SHP77 (cell line): ENCODE measurements at regions not wholly inside any gene's neighbourhood (a gene's known extent, or its start where the extent isn't known, plus 50 kb on each side); places are given as distances from the start of the nearest gene placed in this dataset.
"Not testable (repeated sequence)": the region's sequence is repeated elsewhere in the genome, so short reads cannot be mapped to it uniquely, and the experiment has no call there.

Experiments
- DNase-seq, 2 experiments: peaks; one replicate each; lab custom pipeline; 2025; lab: John Stamatoyannopoulos, UW

DNA sequence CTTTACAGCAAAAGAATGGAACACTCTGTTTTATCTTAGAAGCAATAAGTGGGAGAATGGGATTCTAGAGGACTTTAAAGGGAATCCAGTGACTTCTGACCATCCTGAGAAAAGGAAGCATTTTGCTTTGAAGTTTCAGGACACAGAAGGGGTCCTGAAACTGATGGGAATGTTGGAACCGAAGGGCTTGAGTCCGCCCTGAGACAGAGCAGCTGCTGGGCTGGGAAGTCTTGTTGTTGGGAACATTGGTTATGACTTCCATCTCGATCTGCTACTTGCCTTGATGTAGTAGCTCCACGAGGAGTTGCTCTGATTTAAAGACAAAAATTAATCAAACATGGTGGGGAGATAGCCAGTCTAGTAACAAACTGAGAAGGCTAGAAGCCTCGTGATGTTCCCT is 177.6 kb downstream of the JCAD start:
- no peak for DNase-seq

DNA sequence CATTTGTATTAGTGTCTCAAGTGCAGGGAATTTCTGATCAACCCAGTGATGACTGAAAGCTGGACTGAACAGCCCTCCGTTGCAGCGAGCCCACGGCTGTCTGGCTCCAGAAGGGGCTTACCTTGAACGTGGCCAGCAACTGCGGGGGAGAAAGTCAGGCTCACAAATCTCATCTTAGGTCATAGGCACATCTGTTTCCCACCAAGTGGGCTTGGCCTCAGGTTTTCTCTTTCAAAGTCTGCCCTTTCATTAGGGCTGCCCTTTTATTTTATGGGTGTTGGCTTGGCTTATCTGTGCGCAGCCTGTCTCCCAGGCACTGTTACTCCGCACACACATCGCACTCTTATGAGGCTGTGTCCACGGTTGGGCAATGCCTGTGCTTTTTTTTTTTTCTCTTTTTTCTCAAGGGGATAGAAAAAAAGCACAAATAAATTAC is 178.0 kb downstream of the JCAD start:
- DNase-seq: no peak

DNA sequence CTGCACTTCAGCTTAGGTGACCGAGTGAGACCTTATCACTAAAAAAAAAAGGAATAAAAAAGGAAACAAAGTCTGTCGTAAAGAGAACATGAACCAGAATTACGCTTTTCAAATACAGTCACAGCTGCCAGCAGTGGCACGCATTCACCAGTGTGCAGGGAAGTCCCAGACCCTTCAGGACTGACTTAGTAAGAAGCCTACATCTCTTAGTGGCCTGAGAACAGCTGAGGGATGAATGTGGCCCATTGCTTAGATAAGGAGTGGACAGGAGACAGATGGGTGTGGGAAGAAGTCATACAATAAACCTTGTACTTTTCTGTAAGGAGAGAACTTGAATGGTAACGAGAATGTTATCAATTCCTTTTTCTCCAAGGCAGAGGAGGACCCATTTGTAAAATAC is 178.5 kb downstream of the JCAD start:
- no peak for DNase-seq

DNA sequence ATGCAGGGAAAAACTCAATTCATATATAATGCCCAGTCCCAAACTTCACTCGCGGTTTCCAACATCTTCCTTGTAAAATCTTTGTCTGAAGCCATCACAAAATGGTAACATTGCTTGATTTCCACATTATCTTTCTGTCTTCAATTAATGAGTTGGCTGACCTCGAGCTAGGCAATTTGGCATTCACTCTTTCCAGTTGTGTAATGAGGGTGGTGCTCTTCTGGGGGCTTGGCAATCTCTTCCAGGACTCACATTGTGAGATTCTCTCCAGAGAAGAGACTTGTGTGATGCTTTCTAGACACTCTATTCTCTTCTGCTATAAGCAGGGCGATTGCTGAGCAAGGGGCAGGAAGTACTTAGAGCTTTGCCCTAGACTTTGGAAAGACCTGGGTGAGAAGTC is 179.5 kb downstream of the JCAD start:
- no peak for DNase-seq

DNA sequence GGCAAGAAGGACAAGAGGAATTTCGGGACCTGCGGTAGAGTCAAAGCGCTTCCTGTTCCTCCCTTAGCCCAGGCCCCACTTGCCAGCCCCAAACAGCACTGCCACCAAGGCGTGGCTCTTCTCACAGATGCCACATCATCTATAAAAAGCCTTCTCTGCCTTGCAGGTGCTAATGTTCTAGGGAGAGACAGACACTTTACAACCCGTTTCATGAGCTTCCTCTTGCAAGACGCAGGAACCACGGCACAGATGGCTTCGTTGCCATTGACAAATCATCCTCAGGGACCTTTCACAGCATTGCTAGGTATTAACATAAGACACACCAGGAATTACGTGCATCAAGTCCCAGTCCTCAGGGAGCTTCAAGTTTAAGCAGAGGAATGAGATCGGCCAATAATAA is 180.9 kb downstream of the JCAD start:
- no peak for DNase-seq

DNA sequence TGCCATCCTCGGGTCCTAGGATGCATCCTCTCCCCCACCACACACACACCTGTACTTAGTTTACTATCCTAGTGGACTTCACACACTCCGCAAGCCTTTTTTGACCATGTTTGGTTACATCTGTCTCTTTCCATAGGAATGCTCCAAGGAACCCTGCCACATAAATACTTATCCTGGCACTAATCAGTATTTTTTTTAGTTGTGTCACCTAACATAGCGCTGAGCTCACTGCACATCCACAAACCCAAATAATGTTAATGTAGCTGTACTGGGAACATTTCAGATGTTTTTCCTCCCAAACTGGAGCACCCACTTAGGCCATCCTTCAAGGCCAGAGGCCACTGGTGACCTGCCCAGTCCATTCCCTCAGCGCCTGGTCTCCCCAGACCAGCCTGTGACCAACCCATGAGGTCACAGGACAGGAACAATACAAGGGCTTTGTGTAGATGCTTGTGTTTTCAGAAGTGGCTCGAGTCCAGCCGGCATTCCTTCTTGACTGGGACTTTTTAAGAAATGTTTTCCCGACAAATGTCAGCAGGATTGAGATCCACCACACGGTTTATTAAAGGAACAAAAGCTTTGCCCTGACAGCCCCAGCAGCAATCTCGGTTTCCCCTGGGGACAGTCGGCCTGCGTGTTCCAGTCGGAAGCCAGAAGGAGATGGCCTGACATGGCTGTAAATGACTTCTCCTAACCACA is 181.4 kb downstream of the JCAD start:
- DNase-seq: no peak

DNA sequence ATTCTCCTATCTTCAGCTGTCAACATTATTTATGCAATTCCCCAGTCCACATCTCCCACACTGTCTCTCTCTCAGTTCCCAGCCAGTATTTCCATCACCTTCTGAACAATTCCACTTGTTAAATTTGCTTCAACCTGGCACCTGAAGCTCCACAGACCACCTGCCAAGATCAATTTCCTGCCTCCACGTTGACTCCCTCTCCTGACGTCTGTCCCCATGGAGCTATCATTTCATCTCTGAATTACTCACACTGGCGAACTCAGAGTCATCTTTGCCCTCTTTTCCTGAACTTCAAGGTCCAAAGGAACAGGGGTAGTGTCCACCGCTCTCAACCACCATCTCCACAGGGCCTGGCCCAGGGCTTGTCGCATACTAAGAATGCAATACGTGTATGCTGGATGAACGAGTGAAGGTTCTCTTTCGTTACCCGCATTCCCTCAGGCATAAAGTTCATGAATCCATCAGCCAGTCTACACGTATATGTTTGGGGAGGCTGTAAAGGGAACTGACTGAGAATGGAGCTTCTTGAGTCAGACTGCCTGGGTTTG is 183.3 kb downstream of the JCAD start:
- no peak for DNase-seq

DNA sequence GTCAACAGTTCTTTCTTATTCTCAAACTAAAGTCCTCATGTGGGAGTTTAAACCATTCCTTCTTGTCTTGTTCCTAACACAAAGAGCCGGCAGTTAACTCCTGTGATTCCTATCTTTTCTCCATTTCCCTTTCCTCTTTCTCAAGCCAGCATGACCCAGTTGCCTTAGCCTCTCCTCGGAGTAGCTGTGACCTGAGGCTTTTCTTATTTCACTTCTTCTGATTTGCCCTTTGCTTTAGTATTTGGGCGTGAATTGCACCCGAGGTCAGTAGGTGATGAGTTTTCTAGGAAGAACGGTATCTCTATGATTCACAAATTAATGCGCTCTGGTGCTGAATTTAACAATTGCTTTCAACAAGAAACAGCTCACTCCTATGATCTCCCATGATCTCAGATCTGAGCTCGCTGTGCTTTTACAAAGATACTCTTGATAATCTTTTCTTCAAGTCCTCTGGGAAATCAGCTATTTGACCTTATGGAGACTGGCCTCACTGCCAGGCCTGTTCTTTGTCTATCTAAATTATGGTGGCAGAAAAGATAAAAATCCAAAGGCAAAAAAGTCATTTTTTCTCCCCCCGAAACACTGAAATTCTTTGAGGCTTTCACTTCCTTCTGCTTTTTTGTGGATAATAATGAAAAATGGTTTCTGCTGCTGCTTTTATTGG is 184.6 kb downstream of the JCAD start:
- no peak for DNase-seq

DNA sequence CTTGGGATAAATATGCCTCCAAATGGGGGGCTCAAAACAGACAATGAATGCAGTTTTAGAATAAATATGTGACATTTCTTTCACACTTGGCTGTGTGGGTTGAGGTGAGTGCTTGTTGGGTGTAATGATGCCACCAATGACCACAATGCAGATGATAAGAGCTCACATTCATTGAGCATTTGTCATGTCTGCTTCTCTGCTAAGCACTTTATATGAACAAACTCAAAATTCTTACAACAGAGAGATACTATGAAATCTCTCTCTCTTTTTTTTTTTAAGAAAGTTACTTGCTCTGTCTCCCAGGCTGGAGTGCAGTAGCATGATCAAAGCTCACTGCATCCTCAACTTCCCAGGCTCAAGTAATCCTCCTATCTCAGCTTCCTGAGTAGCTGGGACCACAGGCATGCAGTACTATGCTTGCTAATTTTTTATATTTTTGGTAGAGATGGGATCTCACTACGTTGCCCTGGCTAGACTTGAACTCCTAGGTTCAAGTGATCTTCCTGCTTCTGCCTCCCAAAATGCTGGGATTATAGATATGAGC is 185.4 kb downstream of the JCAD start:
- DNase-seq: no peak

DNA sequence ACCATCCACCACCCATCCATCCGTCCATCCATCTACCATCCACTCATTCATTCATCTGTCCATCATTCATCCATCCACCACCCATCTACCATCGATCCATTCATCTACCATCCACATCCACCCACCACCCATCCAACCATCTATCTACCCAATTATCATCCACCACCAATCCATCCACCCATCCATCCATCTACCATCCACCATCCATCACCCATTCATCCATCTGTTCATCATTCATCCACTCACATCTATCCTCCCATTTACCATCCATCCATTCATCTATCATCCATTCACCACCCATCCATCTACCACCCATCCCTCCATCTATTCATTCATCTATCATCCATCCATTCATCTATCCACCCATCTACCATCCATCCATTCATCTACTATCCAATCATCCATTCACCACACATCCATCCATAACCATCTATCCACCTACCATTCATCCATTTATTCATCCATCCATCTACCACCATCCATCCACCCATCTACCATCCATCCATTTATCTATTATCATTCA is 188.8 kb downstream of the JCAD start:
- DNase-seq: no peak

DNA sequence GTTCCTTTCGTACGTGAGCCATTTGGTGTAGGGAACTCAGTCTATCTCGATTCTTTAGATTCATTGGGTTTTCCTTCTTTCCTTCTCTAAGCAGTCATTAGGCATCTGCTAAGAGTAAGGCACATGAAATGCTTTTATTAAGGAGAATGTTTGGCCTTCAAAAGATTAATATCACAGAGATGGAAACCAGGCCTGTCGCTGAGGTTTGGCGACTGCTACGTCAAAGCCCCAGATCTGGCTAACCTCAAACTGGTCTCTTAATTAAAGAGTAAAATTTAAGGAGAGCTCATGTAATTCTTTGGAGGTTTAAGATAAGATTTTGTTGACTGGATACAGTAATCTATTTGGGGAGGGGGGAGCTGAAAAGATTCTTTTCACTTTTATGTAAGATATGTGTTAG is 189.8 kb downstream of the JCAD start:
- no peak for DNase-seq

DNA sequence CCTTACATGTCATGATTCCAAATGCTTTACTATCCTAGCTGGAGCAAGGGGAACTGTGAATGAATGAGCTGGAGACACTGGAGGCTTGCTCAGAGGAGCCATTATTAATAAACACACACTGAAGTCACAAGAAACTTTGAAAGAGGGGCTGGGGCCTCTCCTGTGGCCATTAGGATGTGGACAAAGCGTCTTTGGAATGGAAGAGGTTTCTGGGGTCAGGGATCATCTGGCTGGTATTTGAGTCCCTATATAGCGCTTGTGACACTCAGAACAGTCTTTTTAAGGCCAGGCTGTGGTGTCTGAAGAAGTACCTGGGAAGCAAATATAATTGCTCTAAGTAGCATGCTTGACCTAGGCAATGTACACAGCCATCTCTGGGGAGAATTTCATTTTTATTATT is 193.0 kb downstream of the JCAD start:
- DNase-seq: no peak

DNA sequence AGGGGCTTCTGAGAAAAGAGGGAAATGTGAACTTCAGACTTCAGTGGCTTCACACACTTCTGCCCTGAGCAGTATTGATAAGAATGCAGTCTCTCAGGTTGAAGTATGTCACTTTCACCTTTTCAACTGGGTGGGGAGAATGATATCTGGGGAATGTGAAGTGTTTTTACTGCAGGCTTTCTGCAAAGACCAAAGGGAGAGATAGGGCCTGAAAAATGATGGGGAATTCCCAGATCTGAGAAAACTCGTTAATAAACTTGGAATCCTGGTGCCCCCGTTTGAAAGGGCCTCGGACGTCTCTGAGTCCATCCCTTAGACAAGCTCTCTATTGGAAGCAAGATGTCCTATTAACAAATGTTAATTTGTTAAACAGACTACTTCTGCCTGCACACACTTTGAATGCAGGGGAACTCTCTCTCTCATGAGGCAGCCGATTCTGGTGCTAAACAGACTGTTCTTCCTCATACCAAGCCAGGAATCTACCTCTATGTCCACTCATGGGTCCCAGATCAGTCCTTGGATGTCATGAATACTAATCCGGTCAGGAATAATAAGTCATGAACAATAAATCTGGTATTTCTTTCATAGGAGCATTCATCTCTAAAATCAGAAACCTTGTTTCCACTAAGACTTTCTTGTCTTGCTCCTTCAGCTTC is 193.6 kb downstream of the JCAD start:
- DNase-seq: no peak

DNA sequence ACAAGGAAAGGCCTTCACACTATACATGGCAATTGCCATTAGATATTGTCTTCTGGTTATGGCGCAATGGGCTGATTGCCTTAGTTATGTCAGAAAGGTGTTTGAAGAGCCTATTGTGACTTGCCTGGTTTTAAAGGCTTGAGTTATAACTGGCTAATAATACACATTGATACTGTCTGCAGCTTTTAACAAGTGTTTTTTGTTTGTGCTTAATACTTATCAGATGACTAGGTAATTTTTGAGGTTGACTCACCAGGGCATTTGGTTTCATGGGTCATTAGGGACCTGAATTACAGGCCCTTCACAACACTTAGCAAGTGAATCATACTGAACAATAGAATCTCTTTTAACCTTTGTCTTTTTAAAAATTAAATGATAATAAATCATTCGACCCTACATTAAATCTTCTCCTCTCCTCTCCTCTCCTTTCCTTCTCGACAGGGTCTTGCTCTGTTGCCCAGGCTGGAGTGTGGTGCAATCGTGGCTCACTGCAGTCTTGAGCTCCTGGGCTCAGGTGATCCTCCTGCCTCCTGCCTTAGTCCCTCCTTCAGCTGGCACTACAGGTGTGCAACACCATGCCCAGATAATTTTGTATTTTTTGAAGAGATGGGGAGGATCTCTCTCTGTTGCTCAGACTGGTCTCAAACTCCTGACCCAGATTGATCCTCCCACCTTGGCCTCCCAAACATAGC is 196.3 kb downstream of the JCAD start:
- no peak for DNase-seq

DNA sequence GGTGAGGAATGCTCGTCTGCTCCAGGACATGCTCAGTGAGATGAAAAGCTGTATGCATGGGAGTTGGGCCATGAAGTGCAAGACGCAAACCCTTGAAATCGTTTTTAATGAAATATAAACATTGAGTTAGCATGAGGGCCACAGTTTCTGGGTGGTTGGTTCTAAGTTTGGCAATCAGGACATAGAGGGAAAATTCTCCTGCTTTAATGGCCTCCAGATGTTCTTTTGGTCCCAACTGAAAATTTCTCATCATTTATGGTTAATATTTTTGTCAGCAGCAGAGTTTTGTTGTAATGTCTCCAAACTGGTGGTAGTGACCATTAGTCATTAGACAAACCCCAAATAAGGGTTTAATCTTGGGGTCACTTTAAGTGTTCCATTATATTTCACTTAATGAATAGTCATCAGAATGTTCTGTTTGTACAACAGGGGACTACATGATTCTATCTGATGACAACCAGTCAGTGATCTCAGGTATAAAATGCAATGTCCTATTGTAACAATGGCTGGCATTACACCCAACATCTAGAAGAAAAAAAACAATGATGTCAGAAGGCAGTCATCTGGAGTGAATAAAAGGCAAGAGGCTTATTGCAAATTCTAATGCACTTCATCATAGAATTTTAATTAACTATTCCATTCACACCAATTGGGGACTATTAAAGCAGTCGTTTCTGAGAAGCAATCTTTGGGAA is 197.4 kb downstream of the JCAD start:
- no peak for DNase-seq

DNA sequence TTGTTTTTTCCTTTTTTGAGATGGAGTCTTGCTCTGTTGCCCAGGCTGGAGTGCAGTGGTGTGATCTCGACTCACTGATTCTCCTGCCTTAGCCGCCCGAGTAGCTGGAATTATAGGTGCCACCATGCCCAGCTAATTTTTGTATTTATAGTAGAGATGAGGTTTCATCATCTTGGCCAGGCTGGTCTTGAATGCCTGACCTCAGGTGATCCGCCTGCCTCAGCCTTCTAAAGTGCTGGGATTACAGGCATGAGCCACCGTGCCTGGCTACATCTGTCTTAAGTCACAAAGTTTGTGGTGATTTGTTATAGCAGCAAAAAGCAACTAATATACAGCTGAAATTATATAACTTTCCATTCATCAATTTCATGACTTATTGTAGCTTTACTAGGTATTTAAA is 198.2 kb downstream of the JCAD start:
- not testable (repeated sequence) for DNase-seq

DNA sequence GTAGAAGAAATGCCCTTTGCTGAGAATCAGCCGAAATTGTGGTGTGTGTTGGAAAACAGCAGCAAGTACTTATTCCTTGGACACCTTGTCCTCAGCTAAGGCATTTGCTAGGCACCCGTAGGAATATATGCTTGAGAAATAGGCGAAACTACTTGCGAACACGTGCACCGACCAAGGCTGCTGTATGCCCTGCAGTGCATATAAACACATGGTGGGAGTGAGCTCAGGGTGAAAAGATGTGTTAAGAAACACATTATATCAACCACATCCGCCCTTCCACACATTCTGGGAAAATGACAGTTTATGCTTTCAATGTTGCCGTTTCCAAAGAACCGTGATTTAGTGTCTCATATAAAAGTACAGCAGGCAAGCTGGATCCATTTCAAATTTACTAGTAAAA is 199.2 kb downstream of the JCAD start:
- DNase-seq: no peak

DNA sequence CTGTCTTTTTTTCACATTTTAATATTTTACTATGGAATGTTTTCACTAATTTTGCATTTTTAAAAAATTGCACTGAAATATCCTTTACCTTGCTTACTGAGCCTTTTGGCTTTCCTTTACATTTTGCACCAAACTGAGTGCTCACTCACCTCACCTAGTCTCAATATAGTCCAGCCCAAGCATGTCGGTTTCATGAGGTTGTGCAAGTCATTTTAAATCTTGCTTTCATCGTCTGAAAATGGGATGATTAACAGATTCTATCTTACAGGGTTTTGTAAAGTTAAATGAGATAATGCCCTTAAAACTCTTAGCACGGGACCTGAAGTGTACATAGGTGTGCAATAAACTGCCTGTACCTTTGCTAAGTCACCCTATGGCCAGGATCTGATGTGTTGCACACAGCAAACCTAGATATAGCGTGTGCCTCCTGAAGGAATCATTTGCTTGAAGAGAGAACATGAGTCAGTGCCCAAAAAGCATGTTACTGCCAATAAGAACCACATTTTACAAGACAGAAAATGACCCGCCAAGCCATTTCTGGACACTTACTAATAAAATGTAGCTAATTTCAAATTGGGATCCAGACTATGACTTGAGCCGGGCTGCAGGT is 199.8 kb downstream of the JCAD start:
- DNase-seq: no peak

DNA sequence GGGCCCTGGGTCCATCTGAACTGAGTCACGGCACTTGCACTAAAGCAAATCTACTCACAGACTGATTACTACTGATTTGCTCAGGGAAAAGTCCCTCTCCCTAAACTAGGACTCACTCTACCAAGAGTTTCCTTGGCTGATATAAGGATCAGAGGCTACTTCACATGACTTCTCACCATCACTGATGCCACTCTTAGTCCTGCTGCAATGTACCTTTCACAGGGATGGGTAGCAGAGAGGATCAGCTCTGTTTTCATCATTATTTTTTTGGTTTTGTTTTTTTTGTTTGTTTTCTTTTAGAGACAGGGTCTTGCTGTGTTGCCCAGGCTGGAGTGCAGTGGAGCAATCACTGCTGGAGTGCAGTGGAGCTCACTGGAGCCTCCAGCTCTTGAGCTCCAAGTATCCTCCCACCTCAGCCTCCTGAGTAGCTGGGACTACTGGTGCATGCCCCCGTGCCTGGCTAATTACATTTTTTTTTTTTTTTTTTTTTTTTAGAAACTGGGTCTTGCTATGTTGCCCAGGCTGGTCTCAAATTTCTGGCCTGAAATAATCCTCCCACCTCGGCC is 200.6 kb downstream of the JCAD start:
- DNase-seq: no peak

DNA sequence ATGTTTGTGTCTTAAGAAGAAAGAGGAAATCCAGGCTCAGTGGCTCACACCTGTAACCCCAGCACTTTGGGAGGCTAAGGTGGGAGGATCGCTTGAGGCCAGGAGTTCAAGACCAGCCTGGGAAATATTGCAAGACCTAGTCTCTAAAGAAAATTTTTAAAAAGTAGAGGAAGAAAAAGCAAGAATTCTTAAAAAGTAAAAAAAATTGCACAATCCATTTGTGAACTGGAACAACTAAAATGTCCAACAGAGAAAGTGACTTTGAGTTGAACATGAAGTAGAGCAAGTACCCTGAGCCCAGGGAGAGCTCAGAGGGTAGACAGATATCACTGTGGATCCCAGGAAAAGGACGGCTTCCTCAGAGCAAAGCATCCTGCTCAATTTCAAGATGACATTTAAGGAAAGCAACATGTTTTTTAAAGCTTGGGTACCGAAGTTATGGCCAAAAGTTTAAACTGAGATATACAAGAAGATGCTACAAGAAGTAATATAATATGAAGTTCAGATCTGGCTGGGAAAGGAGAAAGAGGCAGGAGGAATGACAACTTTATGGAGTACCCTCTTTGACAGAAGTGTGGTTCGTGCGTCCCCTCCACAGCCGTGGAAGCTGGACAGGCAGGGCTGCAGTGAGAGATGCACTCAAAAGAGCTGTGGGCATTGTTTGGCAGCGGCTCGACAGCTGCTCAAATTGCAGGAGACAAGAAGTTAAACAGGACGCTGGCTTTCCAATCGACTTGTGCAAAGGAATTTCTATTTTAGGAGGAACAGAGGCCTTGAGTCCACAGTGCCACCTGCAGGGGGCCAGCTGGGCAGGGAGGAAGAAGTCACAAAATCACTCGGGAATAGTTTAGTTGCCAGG is 201.3 kb downstream of the JCAD start:
- DNase-seq: peak; percentile 45 to 74
